Right renal cortex interstitium (tissue), 3 donors: ENCODE measurements at regions not wholly inside any gene's neighbourhood (a gene's known extent, or its start where the extent isn't known, plus 50 kb on each side); places are given as distances from the start of the nearest gene placed in this dataset.
"Not testable (repeated sequence)": the region's sequence is repeated elsewhere in the genome, so short reads cannot be mapped to it uniquely, and the experiment has no call there.

ENCODE experiments used
- DNase-seq, 3 donors: peaks; one replicate each; pipeline ENCODE4 v3.0.0-alpha.2; 2013; ENCODE audit warnings: low read depth in 3 of 3, low spot score in 2 of 3

DNA sequence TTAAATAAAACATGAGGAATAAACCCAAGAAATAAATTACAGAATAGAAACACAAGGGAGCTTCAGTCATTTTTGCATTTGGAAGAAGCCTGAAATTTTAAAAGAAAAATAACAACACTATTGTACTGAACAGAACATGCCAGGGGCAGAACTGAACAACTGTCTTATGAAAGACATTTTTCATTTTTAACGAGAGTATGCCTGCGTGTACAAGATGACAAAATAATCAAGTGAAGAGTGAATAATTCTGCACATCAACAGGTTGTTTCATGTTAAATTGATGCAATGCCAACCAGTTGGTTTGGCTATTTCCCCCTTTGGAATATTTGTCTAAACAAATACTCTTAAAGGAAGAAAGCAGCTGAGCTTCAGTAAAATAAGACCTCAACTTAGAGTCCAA, 103.3 kb upstream of the BTG1 start:
- DNase-seq = no peak

GRCh38 chr12:92244036-92244435, 98.4 kb upstream of the BTG1 start:
- DNase-seq = no peak

DNA sequence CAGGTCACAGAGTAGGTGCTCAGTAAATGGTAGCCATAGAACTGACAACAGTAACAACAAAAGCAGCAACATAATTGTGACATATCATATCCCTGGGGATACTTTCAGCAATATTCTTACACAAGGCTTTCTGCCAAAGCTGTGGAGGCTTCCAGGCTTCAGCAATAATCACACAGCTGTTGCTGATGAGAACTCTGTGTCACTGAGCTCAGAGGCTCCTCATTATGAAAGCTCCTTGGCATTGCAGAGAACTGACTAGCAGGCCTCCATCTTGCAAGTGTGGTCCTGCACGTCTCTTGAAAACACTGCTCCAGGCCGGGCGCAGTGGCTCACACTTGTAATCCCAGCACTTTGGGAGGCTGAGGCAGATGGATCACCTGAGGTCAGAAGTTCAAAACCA, 97.3 kb upstream of the BTG1 start:
- no peak for DNase-seq

- no peak for DNase-seq
These were observed 92.3 kb upstream of the BTG1 start for GRCh38 chr12:92237762-92238523.

DNA sequence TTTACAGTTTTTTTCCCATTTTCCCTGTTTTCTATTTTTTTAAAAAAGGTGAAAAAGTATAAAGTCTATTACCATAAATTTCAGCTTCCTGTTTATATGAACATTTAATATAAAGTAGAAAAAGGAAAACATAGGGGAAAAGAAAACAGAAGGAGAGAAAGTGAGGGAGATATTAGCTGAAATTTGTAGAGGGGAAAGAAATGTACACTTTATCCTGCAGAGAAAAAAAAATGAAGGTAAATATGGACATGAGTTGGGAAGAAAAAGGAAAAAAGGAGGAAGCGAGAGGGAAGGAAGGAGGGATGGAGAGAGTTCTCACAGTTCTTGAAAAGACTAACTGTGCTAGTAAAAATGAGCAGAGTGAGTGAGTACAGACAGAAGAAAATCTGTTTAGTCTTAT, 91.6 kb upstream of the BTG1 start:
- no peak for DNase-seq

DNA sequence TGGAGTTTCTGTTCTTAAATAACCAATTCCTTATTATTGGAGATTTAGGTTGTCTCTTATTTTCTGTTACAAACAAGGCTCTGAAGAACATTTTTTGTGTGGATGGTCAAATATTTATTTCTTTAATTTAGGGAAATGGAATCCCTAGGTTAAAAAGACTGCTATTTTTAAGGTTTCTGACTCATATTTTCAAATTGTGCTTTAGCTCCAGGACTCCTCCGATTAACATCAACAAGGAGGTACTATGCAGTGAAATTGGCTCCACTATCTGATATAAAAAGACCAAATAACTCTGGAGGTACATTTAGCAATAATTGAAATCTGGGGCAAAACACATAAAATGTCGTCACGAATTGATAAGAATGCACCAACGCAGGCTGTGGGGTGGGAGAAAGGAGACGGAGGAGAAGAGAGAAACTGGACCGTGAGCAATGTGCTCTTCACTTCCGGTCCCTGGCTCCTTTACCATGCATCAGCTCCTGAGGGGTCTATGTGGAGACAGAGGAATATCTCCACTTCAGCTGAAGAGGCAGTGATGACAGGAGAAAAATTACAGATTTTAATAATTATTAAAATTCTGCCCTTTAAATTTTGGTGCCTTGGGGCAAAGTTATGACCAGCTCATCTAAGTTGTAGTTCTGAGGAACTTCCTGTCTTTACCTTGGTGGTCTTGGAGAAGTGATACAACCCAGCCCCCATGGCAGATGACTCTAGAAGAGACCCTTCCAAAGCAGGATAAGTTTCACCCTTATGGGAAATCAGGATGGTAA, 90.2 kb upstream of the BTG1 start:
- DNase-seq = no peak

GRCh38 chr12:92234533-92234932, 88.9 kb upstream of the BTG1 start:
- no peak for DNase-seq

GRCh38 chr12:92233346-92234015, 87.8 kb upstream of the BTG1 start:
- no peak for DNase-seq

- DNase-seq = not testable (repeated sequence)
These were observed 86.8 kb upstream of the BTG1 start for GRCh38 chr12:92232371-92232932.

DNA sequence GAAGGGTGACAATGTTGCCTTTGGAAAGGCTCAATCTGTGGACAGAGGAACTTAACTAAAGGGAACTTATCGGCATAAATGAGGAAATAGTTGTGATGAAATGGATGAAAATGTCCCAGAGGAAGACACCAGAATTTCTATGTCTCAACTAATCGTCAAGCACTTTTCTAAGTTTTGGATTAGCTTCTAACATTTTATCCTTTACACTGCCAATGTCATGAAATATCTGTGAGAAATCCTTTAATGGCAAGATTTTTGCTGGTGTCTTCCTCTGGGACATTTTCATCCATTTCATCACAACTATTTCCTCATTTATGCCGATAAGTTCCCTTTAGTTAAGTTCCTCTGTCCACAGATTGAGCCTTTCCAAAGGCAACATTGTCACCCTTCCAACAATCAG, 86.3 kb upstream of the BTG1 start:
- DNase-seq = not testable (repeated sequence)

DNA sequence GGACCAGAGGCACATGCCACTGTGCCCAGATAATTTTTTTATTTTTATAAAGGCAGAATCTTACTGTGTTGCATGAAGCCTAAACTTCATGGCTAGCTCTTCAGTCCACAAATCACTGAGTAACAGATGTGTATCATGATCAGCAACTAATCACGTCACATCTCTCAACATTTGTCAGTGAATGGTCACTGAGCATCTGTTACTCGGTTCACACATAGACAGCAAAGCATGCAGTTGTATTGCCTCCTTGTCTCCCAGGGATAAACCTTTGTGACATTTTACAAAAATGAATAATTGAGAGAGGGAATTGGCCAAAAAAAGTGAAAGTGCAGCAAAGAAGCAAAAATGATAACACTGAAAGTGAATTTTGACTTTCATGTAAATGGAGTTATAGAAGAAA, 85.9 kb upstream of the BTG1 start:
- DNase-seq = not testable (repeated sequence)

DNA sequence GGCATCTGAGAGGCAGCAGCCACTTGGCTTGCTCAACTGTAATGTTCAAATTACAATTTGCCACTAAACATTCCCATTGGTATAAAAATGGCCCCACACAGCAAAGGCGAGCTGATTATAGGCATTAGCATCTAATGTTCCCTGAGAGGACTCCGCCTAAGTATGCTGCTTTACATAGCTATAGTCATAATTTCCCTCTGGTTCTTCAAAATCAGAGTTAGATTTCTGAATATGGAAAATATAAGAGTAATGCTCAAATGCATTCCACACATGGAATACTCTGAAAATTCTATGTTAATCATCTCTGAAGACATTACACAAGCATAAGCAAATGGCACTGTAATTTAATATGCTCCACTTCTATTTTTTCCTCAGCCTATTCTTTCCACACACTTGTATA, 83.7 kb upstream of the BTG1 start:
- DNase-seq = no peak

GRCh38 chr12:92226961-92227360, 81.3 kb upstream of the BTG1 start:
- DNase-seq = no peak

DNA sequence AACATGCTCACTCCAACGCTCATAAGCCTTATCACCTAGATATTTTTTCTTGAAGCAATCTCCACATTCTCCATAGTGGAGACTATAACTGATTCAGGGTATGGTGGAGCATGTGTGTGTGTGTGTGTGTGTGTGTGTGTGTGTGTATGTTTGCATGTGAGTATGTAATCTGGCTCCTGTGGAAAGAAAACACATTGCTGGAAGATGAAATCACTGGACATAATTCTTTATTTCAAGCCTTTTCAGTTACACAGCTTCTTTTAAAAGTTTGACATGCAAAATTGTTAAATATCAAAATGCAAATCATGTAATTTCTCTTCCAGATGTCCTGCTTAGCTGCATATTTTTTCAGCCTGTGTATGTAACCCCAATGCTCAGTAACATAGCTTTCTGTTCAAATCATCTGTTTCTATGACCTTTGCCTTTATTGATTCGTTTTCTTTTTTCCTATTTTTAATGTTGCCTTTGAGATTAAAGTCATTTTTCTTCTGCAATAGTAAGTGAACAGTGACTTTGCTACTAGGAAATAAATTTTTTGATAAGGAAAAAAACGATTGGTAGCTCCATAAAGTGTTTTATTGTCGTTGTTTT, 80.5 kb upstream of the BTG1 start:
- no peak for DNase-seq

GRCh38 chr12:92224685-92225331, 79.2 kb upstream of the BTG1 start:
- DNase-seq = no peak

GRCh38 chr12:92223481-92223880, 77.8 kb upstream of the BTG1 start:
- no peak for DNase-seq

GRCh38 chr12:92221656-92222315, 76.1 kb upstream of the BTG1 start:
- DNase-seq = no peak

DNA sequence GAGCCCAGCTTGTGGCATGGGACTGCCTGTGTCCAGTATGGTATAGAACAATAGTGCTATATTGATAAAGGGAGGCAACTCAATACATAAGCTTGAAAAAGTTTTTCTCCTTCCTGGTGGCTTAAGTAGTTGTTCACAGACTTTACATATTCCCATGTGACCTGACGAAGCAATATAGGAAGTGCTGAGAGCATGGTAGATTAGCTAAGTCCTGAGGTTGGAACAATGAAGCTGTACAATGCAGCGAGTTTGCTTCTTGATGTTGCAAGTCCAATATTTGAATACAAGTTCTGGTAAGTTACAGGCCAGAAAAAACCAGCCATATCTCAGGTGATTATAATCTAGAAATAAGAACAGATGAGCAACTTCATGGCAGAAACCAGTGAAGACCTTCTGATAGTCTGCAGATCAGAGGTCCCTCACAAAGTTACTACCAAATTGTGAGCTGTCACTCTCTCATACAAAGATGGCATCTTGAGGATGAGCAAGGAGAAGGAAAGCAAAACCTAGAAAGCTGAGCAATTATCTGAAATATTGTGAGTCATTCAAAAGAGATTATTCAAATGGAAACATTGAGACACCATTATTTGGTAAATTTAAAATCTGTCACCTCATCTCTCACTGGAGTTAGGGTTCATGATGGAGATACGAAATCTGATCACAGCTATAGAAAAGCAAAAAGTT, 72.9 kb upstream of the BTG1 start:
- DNase-seq = no peak

- no peak for DNase-seq
These were observed 70.4 kb upstream of the BTG1 start for GRCh38 chr12:92216092-92216491.
